ENCODE measurements at regions not wholly inside any gene's neighbourhood (a gene's known extent, or its start where the extent isn't known, plus 50 kb on each side); places are given as distances from the start of the nearest gene placed in this dataset.

DNA sequence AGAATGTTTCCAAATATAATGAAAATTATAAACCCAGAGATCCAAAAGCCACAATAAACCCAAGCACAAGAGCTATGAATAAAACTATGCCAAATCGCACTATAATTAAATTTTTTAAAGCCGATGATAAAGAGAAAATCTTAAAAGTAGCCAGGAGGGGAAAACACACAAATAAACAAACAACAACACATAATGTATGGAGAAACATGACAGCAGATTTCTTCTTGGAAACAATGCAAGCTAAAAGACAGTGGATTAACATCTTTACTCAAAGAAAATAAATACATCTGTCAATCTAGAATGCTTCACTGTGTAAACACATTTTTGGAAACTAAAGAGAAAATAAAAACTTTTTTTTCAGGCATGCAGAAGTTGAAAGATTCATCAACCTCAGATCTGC lies 53.0 kb upstream of the SMOX start:
- H3K36me3 ChIP-seq: no peaks in the 10 kb centered on the region
- DNase-seq: no peak
- WGBS, 2 donors: 41 to 42% methylated on average over 2 of the region's 2 CpGs
- intact Hi-C loops (cut with DNase I): no loop called here
- H3K9me3 ChIP-seq: peaks cover 0 to 4% (median 0%) of the 10 kb centered on the region in 3 donors
- H3K27ac ChIP-seq: no peak overlapping the region
- H3K27me3 ChIP-seq: no peaks in the 10 kb centered on the region
- TF ChIP-seq POLR2A (IDR thresholded peaks at IDR 0.05): no peak
- no peak for TF ChIP-seq CTCF (IDR thresholded peaks at IDR 0.05)
- H3K4me1 ChIP-seq: peaks cover 0 to 5% (median 0%) of the 10 kb centered on the region in 3 donors
- no peak overlapping the region for H3K4me3 ChIP-seq

- no peak overlapping the region for H3K27ac ChIP-seq
- DNase-seq: no peak
- no peaks in the 10 kb centered on the region for H3K27me3 ChIP-seq
- H3K36me3 ChIP-seq: no peaks in the 10 kb centered on the region
- peaks cover 0 to 4% (median 0%) of the 10 kb centered on the region in 3 donors for H3K9me3 ChIP-seq
- H3K4me1 ChIP-seq: peaks cover 0 to 5% (median 0%) of the 10 kb centered on the region in 3 donors
- no peak overlapping the region for H3K4me3 ChIP-seq
- intact Hi-C loops (cut with DNase I): no loop called here
- WGBS, 2 donors: 44 to 56% methylated on average over 9 to 16 of the region's 24 CpGs
- no peak for TF ChIP-seq POLR2A (IDR thresholded peaks at IDR 0.05)
- peak in 5 of 6 experiments; percentile 39 to 74 (median 67) for TF ChIP-seq CTCF (IDR thresholded peaks at IDR 0.05)
These were observed 56.8 kb upstream of the SMOX start for GRCh38 chr20:4091490-4092479.

DNA sequence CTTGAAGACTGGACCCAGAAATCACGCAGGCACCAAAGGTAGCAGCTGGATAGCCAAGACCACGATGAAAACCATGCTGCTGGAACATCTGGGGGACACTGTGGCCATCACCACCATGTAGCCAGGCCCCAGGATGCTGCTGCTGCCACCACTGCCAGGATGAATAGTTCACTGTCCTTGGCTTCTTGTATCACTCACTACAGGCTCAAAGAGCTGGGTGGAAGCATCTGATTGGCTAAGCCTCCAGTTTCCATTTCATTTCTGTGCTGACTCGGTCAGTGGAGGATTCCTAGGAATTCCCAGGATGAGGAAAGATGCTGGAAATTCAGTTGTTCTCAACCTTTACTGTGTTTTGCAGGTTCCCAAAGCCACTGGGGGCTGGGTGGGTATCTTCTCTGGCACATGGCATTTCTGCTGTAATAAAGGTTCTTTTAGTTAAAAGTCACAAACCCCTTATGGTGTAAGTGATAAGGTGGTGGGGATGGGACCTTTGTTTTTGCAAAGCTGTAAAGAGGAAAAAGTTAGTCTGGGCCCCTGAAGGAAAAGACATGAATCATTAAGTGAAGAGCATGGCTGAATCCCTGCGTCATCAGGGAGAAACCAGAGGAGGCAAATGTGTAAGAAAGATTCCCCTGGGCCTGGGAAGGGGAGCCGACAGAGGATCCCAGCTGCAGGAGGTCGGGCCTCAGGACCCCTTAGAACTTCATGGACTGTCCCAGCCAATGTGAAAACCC lies 57.7 kb upstream of the SMOX start:
- no peaks in the 10 kb centered on the region for H3K36me3 ChIP-seq
- no peak overlapping the region for H3K27ac ChIP-seq
- no peak overlapping the region for H3K4me3 ChIP-seq
- no peak for DNase-seq
- 55 to 59% methylated on average over 6 of the region's 6 CpGs for WGBS, 2 donors
- peaks cover 0 to under 1% (median 0%) of the 10 kb centered on the region in 3 donors for H3K9me3 ChIP-seq
- TF ChIP-seq POLR2A (IDR thresholded peaks at IDR 0.05) (no peak), CTCF (IDR thresholded peaks at IDR 0.05) (no peak)
- intact Hi-C loops (cut with DNase I): no loop called here
- H3K4me1 ChIP-seq: peaks cover 0 to 5% (median 0%) of the 10 kb centered on the region in 3 donors
- H3K27me3 ChIP-seq: no peaks in the 10 kb centered on the region

GRCh38 chr20:4089756-4090487 lies 58.7 kb upstream of the SMOX start:
- DNase-seq: no peak
- 65 to 74% methylated on average over 11 of the region's 11 CpGs for WGBS, 2 donors
- Histone ChIP-seq H3K36me3 (no peaks in the 10 kb centered on the region), H3K4me3 (no peak overlapping the region), H3K27me3 (no peaks in the 10 kb centered on the region), H3K27ac (no peak overlapping the region), H3K4me1 (peaks cover 0 to 14% (median 5%) of the 10 kb centered on the region in 3 donors), H3K9me3 (no peaks in the 10 kb centered on the region)
- TF ChIP-seq POLR2A (IDR thresholded peaks at IDR 0.05) (no peak), CTCF (IDR thresholded peaks at IDR 0.05) (no peak)
- intact Hi-C loops (cut with DNase I): loop anchor here (10.0 kb wide), 1 partner anchor 415 kb away; no protein-coding TSS in a partner anchor
